22Rv1 (cell line): ENCODE measurements at regions not wholly inside any gene's neighbourhood (a gene's known extent, or its start where the extent isn't known, plus 50 kb on each side); places are given as distances from the start of the nearest gene placed in this dataset.

Experiments
- ZFX ChIP-seq: fragments of 450-650 bp; IDR thresholded peaks from 2 replicates; pipeline ENCODE4 v1.6.1; 2017; ENCODE audit warnings: antibody characterized with exemption, borderline replicate concordance
- TF ChIP-seq, protein P1 (sequence below): fragments of 450-650 bp; IDR thresholded peaks from 2 replicates; pipeline ENCODE4 v1.5.1; 2017; ENCODE audit warnings: mild to moderate bottlenecking

- TF ChIP-seq, protein P1, sequence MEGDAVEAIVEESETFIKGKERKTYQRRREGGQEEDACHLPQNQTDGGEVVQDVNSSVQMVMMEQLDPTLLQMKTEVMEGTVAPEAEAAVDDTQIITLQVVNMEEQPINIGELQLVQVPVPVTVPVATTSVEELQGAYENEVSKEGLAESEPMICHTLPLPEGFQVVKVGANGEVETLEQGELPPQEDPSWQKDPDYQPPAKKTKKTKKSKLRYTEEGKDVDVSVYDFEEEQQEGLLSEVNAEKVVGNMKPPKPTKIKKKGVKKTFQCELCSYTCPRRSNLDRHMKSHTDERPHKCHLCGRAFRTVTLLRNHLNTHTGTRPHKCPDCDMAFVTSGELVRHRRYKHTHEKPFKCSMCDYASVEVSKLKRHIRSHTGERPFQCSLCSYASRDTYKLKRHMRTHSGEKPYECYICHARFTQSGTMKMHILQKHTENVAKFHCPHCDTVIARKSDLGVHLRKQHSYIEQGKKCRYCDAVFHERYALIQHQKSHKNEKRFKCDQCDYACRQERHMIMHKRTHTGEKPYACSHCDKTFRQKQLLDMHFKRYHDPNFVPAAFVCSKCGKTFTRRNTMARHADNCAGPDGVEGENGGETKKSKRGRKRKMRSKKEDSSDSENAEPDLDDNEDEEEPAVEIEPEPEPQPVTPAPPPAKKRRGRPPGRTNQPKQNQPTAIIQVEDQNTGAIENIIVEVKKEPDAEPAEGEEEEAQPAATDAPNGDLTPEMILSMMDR = no peak
- TF ChIP-seq ZFX = no peak
Observed at GRCh38 chr2:23137166-23137565, 247.8 kb upstream of the KLHL29 start.
